CD4-positive, CD25-positive, alpha-beta regulatory T cell (primary cell): ENCODE measurements at regions not wholly inside any gene's neighbourhood (a gene's known extent, or its start where the extent isn't known, plus 50 kb on each side); places are given as distances from the start of the nearest gene placed in this dataset.
"Not testable (repeated sequence)": the region's sequence is repeated elsewhere in the genome, so short reads cannot be mapped to it uniquely, and the experiment has no call there.

ENCODE experiments used
- ATAC-seq, 2 donors: fragments of 150-1000 bp; cut with Tn5 transposase; one replicate each; pipeline ENCODE4 v1.10.0; 2021; ENCODE audit warnings: low read depth in 2 of 2, moderate number of reproducible peaks in 2 of 2, moderate library complexity in 1 of 2
- DNase-seq, 3 donors: peaks; one replicate each; pipeline versions ENCODE4 v3.0.0 to v3.0.0-alpha.2; 2012 to 2022; ENCODE audit warnings: mixed read lengths in 1 of 3
- H3K27ac ChIP-seq: one replicate; pipeline ENCODE4 v1.7.0; 2013; ENCODE audit warnings: mild to moderate bottlenecking, low read length; ENCODE audit not compliant: insufficient read depth, poor library complexity, severe bottlenecking
- H3K27me3 ChIP-seq: one replicate; pipeline ENCODE4 v1.7.0; 2013; ENCODE audit warnings: low read length; ENCODE audit not compliant: control insufficient read depth, insufficient read depth
- H3K36me3 ChIP-seq: one replicate; pipeline ENCODE4 v1.7.0; 2013; ENCODE audit warnings: mild to moderate bottlenecking, low read length, moderate library complexity; ENCODE audit not compliant: control insufficient read depth, insufficient read depth
- H3K4me1 ChIP-seq: 2 replicates; pipeline ENCODE4 v1.7.0; 2013; ENCODE audit warnings: mild to moderate bottlenecking, low read length; ENCODE audit not compliant: insufficient read depth, control insufficient read depth, poor library complexity, severe bottlenecking
- H3K4me3 ChIP-seq: one replicate; pipeline ENCODE4 v1.7.0; 2013; ENCODE audit warnings: low read depth, mild to moderate bottlenecking, low read length, moderate library complexity
- H3K9me3 ChIP-seq, 2 experiments: 1 replicate in 1 of 2; 2 replicates in 1 of 2; pipeline ENCODE4 v1.7.0; 2013; ENCODE audit warnings: low read length in 2 of 2, mild to moderate bottlenecking in 1 of 2, moderate library complexity in 1 of 2; ENCODE audit not compliant: control insufficient read depth in 2 of 2
- H3K27ac Mint-ChIP-seq, 3 donors: one replicate each; pipeline ENCODE4 v1.8.0; 2020 to 2022; ENCODE audit warnings: mild to moderate bottlenecking in 3 of 3, mixed read lengths in 3 of 3, moderate library complexity in 2 of 3
- H3K27me3 Mint-ChIP-seq: one replicate; pipeline ENCODE4 v1.8.0; 2022; ENCODE audit warnings: mild to moderate bottlenecking, mixed read lengths
- H3K36me3 Mint-ChIP-seq: one replicate; pipeline ENCODE4 v1.8.0; 2020; ENCODE audit warnings: mixed read lengths
- H3K4me1 Mint-ChIP-seq, 4 donors: one replicate each; pipeline ENCODE4 v1.8.0; 2020 to 2022; ENCODE audit warnings: mixed read lengths in 4 of 4, mild to moderate bottlenecking in 1 of 4
- H3K4me3 Mint-ChIP-seq, 4 donors: one replicate each; pipeline ENCODE4 v1.8.0; 2020 to 2022; ENCODE audit warnings: mild to moderate bottlenecking in 4 of 4, mixed read lengths in 4 of 4, moderate library complexity in 3 of 4
- H3K9me3 Mint-ChIP-seq, 7 donors: one replicate each; pipeline ENCODE4 v1.8.0; 2020 to 2022; ENCODE audit warnings: mixed read lengths in 7 of 7, mild to moderate bottlenecking in 3 of 7, moderate library complexity in 2 of 7

- H3K4me1 Mint-ChIP-seq = no peaks in the 10 kb centered on the region
- no peak overlapping the region for H3K4me3 ChIP-seq
Observed at GRCh38 chr17:5919089-5919488, 151.1 kb upstream of the WSCD1 start.

GRCh38 chr17:5921512-5922282 is 148.5 kb upstream of the WSCD1 start:
- H3K4me1 ChIP-seq = no peaks in the 10 kb centered on the region
- H3K4me3 ChIP-seq = no peak overlapping the region
- no peaks in the 10 kb centered on the region for H3K27me3 ChIP-seq
- Mint-ChIP-seq H3K27ac (no peak overlapping the region), H3K27me3 (no peaks in the 10 kb centered on the region), H3K9me3 (no peaks in the 10 kb centered on the region), H3K4me3 (no peak overlapping the region), H3K4me1 (no peaks in the 10 kb centered on the region), H3K36me3 (no peaks in the 10 kb centered on the region)
- no peaks in the 10 kb centered on the region for H3K36me3 ChIP-seq
- DNase-seq = no peak
- no peak for ATAC-seq
- no peaks in the 10 kb centered on the region for H3K9me3 ChIP-seq
- H3K27ac ChIP-seq = no peak overlapping the region

More at GRCh38 chr17:5919089-5919488, 151.1 kb upstream of the WSCD1 start:
- Histone ChIP-seq H3K9me3 (no peaks in the 10 kb centered on the region), H3K36me3 (no peaks in the 10 kb centered on the region), H3K4me1 (no peaks in the 10 kb centered on the region), H3K27me3 (no peaks in the 10 kb centered on the region), H3K27ac (no peak overlapping the region)
- Mint-ChIP-seq H3K9me3 (no peaks in the 10 kb centered on the region), H3K4me3 (no peak overlapping the region), H3K27me3 (no peaks in the 10 kb centered on the region), H3K27ac (no peak overlapping the region), H3K36me3 (no peaks in the 10 kb centered on the region)
- ATAC-seq (no peak), DNase-seq (no peak)

GRCh38 chr17:5922476-5922875 is 147.7 kb upstream of the WSCD1 start:
- no peaks in the 10 kb centered on the region for H3K36me3 Mint-ChIP-seq
- no peaks in the 10 kb centered on the region for H3K9me3 Mint-ChIP-seq
- ATAC-seq (no peak), DNase-seq (no peak)
- no peak overlapping the region for H3K4me3 Mint-ChIP-seq
- Histone ChIP-seq H3K9me3 (no peaks in the 10 kb centered on the region), H3K27me3 (no peaks in the 10 kb centered on the region), H3K4me1 (no peaks in the 10 kb centered on the region), H3K4me3 (no peak overlapping the region), H3K36me3 (no peaks in the 10 kb centered on the region), H3K27ac (no peak overlapping the region)
- no peak overlapping the region for H3K27ac Mint-ChIP-seq
- no peaks in the 10 kb centered on the region for H3K27me3 Mint-ChIP-seq
- no peaks in the 10 kb centered on the region for H3K4me1 Mint-ChIP-seq

- Mint-ChIP-seq H3K36me3 (no peaks in the 10 kb centered on the region), H3K4me3 (no peak overlapping the region), H3K27me3 (peaks cover 6% of the 10 kb centered on the region), H3K27ac (no peak overlapping the region), H3K4me1 (no peaks in the 10 kb centered on the region), H3K9me3 (peaks cover 0 to 3% (median 0%) of the 10 kb centered on the region in 7 donors)
- Histone ChIP-seq H3K4me1 (no peaks in the 10 kb centered on the region), H3K27me3 (no peaks in the 10 kb centered on the region), H3K36me3 (no peaks in the 10 kb centered on the region), H3K9me3 (no peaks in the 10 kb centered on the region), H3K27ac (no peak overlapping the region), H3K4me3 (no peak overlapping the region)
- no peak for DNase-seq
- no peak for ATAC-seq
Observed at GRCh38 chr17:5929721-5930120, 140.5 kb upstream of the WSCD1 start.

- not testable (repeated sequence) for H3K4me1 Mint-ChIP-seq, ATAC-seq, H3K9me3 Mint-ChIP-seq, H3K27me3 ChIP-seq, H3K27ac ChIP-seq, H3K36me3 ChIP-seq, H3K27me3 Mint-ChIP-seq, H3K36me3 Mint-ChIP-seq, H3K4me1 ChIP-seq, H3K27ac Mint-ChIP-seq, H3K4me3 Mint-ChIP-seq, H3K9me3 ChIP-seq, H3K4me3 ChIP-seq, DNase-seq
Observed at GRCh38 chr17:5930555-5930954, 139.6 kb upstream of the WSCD1 start.

- H3K27me3 Mint-ChIP-seq = peaks cover 6% of the 10 kb centered on the region
- H3K27ac Mint-ChIP-seq = no peak overlapping the region
- DNase-seq = no peak
- no peaks in the 10 kb centered on the region for H3K36me3 ChIP-seq
- no peak overlapping the region for H3K27ac ChIP-seq
- no peaks in the 10 kb centered on the region for H3K9me3 ChIP-seq
- peaks cover 0 to 3% (median 0%) of the 10 kb centered on the region in 7 donors for H3K9me3 Mint-ChIP-seq
- no peaks in the 10 kb centered on the region for H3K36me3 Mint-ChIP-seq
- no peaks in the 10 kb centered on the region for H3K4me1 Mint-ChIP-seq
- no peak overlapping the region for H3K4me3 ChIP-seq
- H3K4me1 ChIP-seq = no peaks in the 10 kb centered on the region
- no peak overlapping the region for H3K4me3 Mint-ChIP-seq
- no peaks in the 10 kb centered on the region for H3K27me3 ChIP-seq
- no peak for ATAC-seq
Observed at GRCh38 chr17:5931616-5932015, 138.6 kb upstream of the WSCD1 start.

- Histone ChIP-seq H3K36me3 (no peaks in the 10 kb centered on the region), H3K9me3 (no peaks in the 10 kb centered on the region), H3K27ac (no peak overlapping the region), H3K4me3 (no peak overlapping the region), H3K27me3 (no peaks in the 10 kb centered on the region), H3K4me1 (no peaks in the 10 kb centered on the region)
- no peak overlapping the region for H3K27ac Mint-ChIP-seq
- no peaks in the 10 kb centered on the region for H3K36me3 Mint-ChIP-seq
- no peaks in the 10 kb centered on the region for H3K4me1 Mint-ChIP-seq
- DNase-seq = no peak
- no peak overlapping the region for H3K4me3 Mint-ChIP-seq
- H3K9me3 Mint-ChIP-seq = peaks cover 0 to 3% (median 0%) of the 10 kb centered on the region in 7 donors
- no peak for ATAC-seq
- H3K27me3 Mint-ChIP-seq = peaks cover 6% of the 10 kb centered on the region
Observed at GRCh38 chr17:5933430-5933829, 136.7 kb upstream of the WSCD1 start.

- Histone ChIP-seq H3K4me3 (no peak overlapping the region), H3K27me3 (no peaks in the 10 kb centered on the region), H3K36me3 (no peaks in the 10 kb centered on the region), H3K27ac (no peak overlapping the region), H3K9me3 (no peaks in the 10 kb centered on the region), H3K4me1 (no peaks in the 10 kb centered on the region)
- Mint-ChIP-seq H3K27ac (no peak overlapping the region), H3K36me3 (no peaks in the 10 kb centered on the region), H3K27me3 (no peaks in the 10 kb centered on the region), H3K4me3 (no peak overlapping the region), H3K9me3 (peaks cover 0 to 4% (median 0%) of the 10 kb centered on the region in 7 donors), H3K4me1 (no peaks in the 10 kb centered on the region)
- ATAC-seq (no peak), DNase-seq (no peak)
Observed at GRCh38 chr17:5941258-5941657, 128.9 kb upstream of the WSCD1 start.
